Naive thymus-derived CD8-positive, alpha-beta T cell (primary cell): ENCODE measurements at regions not wholly inside any gene's neighbourhood (a gene's known extent, or its start where the extent isn't known, plus 50 kb on each side); places are given as distances from the start of the nearest gene placed in this dataset.

Experiments
- ATAC-seq, 2 donors: fragments of 150-1000 bp; cut with Tn5 transposase in 1 of 2; sonication (Bioruptor Pico), chemical (Tn5 transposase) in 1 of 2; 1 replicate in 1 of 2; 2 replicates in 1 of 2; pipeline ENCODE4 v1.10.0; 2021; ENCODE audit warnings: mild to moderate bottlenecking in 2 of 2, moderate library complexity in 2 of 2
- POLR2A ChIA-PET: fragments of 350-600 bp; sonication (Branson Sonifier 250); formaldehyde crosslinking; loops from one replicate; lab custom pipeline; 2021; ENCODE audit warnings: antibody characterized with exemption; lab: Charles Lee
- DNase-seq, 10 donors: peaks; one replicate each; pipeline versions ENCODE4 v3.0.0 to v3.0.0-alpha.2; 2020 to 2022
- H3K27ac Mint-ChIP-seq, 10 donors: one replicate each; pipeline ENCODE4 v1.8.0; 2020 to 2022; ENCODE audit warnings: mild to moderate bottlenecking in 10 of 10, mixed read lengths in 10 of 10, moderate library complexity in 4 of 10, inconsistent platforms in 1 of 10
- H3K27me3 Mint-ChIP-seq, 5 donors: one replicate each; pipeline ENCODE4 v1.8.0; 2021 to 2022; ENCODE audit warnings: mixed read lengths in 5 of 5
- H3K36me3 Mint-ChIP-seq, 3 donors: one replicate each; pipeline ENCODE4 v1.8.0; 2020 to 2022; ENCODE audit warnings: mixed read lengths in 3 of 3, mild to moderate bottlenecking in 2 of 3, inconsistent platforms in 1 of 3
- H3K4me1 Mint-ChIP-seq, 4 donors: one replicate each; pipeline ENCODE4 v1.8.0; 2021 to 2022; ENCODE audit warnings: mixed read lengths in 4 of 4
- H3K4me3 Mint-ChIP-seq, 10 donors: one replicate each; pipeline ENCODE4 v1.8.0; 2020 to 2022; ENCODE audit warnings: mild to moderate bottlenecking in 10 of 10, mixed read lengths in 10 of 10, moderate library complexity in 6 of 10, inconsistent platforms in 1 of 10
- H3K9me3 Mint-ChIP-seq, 9 donors: one replicate each; pipeline ENCODE4 v1.8.0; 2020 to 2022; ENCODE audit warnings: mixed read lengths in 9 of 9, mild to moderate bottlenecking in 3 of 9, inconsistent platforms in 1 of 9, moderate library complexity in 1 of 9

DNA sequence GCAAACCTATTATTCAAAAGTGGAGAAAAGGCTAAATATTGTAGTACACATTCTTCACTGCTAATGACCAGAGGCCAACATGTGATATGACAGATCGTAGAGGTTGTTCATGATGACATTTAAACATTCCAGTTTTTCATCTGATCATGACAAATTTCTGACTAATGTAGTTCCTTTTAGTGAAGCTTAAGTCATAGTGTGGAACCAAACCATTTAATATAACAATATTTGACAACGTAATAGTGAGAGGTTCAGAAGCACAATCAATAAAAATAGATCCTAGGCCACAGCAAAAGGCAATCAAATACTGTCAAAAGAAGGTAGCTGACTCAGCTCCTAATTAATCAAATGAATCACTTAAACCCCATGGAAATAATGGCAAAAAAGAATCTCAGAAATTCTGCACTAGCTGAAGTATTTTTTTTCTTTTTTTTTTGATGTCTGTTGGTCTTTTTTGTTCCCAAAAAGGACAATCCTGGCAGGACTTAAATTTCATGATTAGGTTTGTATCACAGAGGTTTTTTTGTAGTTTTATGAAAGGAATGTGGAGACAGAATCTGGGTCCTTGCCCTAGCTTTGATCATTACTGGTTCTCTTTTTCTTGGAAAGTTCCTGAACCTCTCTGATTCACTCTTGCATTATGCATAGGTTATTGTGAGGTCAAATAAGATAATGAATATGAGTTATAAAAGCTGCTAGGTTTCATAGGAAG lies 795.0 kb downstream of the DTWD2 start:
- Mint-ChIP-seq H3K27ac (no peak overlapping the region), H3K36me3 (no peaks in the 10 kb centered on the region), H3K4me1 (no peaks in the 10 kb centered on the region), H3K27me3 (no peaks in the 10 kb centered on the region), H3K4me3 (no peak overlapping the region), H3K9me3 (peaks cover 0 to 11% (median 0%) of the 10 kb centered on the region in 9 donors)
- no peak for DNase-seq
- ATAC-seq = no peak
- POLR2A ChIA-PET = no interaction called here

- ATAC-seq (no peak), DNase-seq (no peak)
- Mint-ChIP-seq H3K9me3 (peaks cover 0 to 17% (median 0%) of the 10 kb centered on the region in 9 donors), H3K27ac (no peak overlapping the region), H3K27me3 (no peaks in the 10 kb centered on the region), H3K4me3 (no peak overlapping the region), H3K36me3 (no peaks in the 10 kb centered on the region), H3K4me1 (no peaks in the 10 kb centered on the region)
- POLR2A ChIA-PET = no interaction called here
Observed at GRCh38 chr5:118185018-118185417, 803.3 kb downstream of the DTWD2 start.

DNA sequence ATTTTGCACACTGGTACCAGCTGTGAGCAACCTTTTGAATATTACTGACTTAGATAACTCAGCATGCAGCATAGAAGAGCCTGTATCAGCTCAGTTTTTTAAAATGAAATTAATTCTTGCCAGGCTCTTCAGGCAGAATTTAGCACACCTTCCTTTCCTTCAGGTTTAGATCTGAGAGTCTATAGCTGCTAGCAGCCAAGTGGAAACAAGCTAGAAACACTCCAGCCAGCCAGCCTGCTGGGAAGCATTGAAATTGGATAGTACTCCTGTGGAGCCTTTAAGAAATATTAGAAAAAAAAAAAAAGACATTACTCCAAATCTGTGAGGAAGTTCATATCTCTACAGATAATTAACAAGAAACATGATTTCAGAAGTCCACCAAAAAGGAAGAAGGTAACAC lies 812.2 kb downstream of the DTWD2 start:
- Mint-ChIP-seq H3K4me3 (no peak overlapping the region), H3K27me3 (no peaks in the 10 kb centered on the region), H3K4me1 (no peaks in the 10 kb centered on the region), H3K27ac (no peak overlapping the region), H3K36me3 (no peaks in the 10 kb centered on the region), H3K9me3 (peaks cover 0 to 17% (median 7%) of the 10 kb centered on the region in 9 donors)
- POLR2A ChIA-PET = no interaction called here
- DNase-seq (no peak), ATAC-seq (no peak)

GRCh38 chr5:118174671-118175070 lies 813.7 kb downstream of the DTWD2 start:
- ATAC-seq = no peak
- Mint-ChIP-seq H3K4me1 (no peaks in the 10 kb centered on the region), H3K4me3 (no peak overlapping the region), H3K9me3 (peaks cover 0 to 17% (median 7%) of the 10 kb centered on the region in 9 donors), H3K27ac (no peak overlapping the region), H3K36me3 (no peaks in the 10 kb centered on the region), H3K27me3 (no peaks in the 10 kb centered on the region)
- POLR2A ChIA-PET = no interaction called here
- DNase-seq = no peak

DNA sequence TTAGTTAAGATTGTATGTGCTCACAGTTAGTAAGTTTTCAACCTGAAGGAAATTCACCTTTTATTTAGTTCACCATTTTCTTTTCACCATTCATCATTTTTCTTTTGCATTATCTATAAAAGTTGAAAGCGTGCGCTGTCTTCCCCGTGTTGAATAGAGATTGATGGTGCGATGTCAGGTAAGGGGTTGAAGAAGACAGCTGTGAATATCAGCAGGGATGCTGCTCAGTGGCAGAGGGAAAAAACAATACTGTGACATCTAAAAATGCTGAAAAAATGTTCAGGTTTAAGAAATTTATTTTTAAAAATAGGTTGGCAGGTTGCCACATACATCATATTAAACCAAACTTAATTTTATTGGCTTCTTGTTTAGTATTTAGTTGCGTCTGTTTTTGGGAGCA lies 815.0 kb downstream of the DTWD2 start:
- H3K4me3 Mint-ChIP-seq = no peak overlapping the region
- no peak overlapping the region for H3K27ac Mint-ChIP-seq
- no peaks in the 10 kb centered on the region for H3K27me3 Mint-ChIP-seq
- no peaks in the 10 kb centered on the region for H3K4me1 Mint-ChIP-seq
- POLR2A ChIA-PET = no interaction called here
- ATAC-seq = no peak
- DNase-seq = no peak
- no peaks in the 10 kb centered on the region for H3K36me3 Mint-ChIP-seq
- H3K9me3 Mint-ChIP-seq = peaks cover 0 to 14% (median 5%) of the 10 kb centered on the region in 9 donors

- Mint-ChIP-seq H3K4me3 (no peak overlapping the region), H3K9me3 (peaks cover 0 to 38% (median 0%) of the 10 kb centered on the region in 9 donors), H3K27me3 (no peaks in the 10 kb centered on the region), H3K36me3 (no peaks in the 10 kb centered on the region), H3K4me1 (no peaks in the 10 kb centered on the region), H3K27ac (no peak overlapping the region)
- ATAC-seq (no peak), DNase-seq (no peak)
- POLR2A ChIA-PET = no interaction called here
Observed at GRCh38 chr5:118165619-118166018, 822.7 kb downstream of the DTWD2 start.

- H3K36me3 Mint-ChIP-seq = no peaks in the 10 kb centered on the region
- no peak overlapping the region for H3K4me3 Mint-ChIP-seq
- ATAC-seq (no peak), DNase-seq (no peak)
- no peaks in the 10 kb centered on the region for H3K4me1 Mint-ChIP-seq
- no peak overlapping the region for H3K27ac Mint-ChIP-seq
- POLR2A ChIA-PET = no interaction called here
- H3K9me3 Mint-ChIP-seq = peaks cover 0 to 22% (median 11%) of the 10 kb centered on the region in 9 donors
- no peaks in the 10 kb centered on the region for H3K27me3 Mint-ChIP-seq
Observed at GRCh38 chr5:118156181-118156580, 832.2 kb downstream of the DTWD2 start.

DNA sequence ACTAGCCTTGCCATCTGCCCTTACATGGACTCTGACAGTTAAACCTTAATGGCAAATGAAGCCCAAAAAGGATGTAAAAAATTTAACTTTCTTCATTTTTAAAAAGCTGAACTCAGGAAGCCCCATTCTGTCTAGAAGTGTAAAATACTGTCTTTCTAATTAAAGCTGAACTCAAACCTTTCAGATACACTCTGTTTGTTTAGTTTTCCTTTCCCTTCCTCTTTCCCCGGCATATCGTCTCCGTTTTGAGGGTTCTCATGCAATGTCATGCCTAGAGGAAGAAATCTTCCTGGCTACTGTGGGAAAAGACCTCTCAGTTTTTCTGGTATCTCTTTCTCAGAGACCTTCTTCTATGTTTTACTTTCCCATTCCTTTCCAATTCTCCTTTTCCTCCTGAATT lies 841.5 kb downstream of the DTWD2 start:
- peaks cover 4 to 15% (median 8%) of the 10 kb centered on the region in 9 donors for H3K9me3 Mint-ChIP-seq
- DNase-seq (no peak), ATAC-seq (no peak)
- H3K27ac Mint-ChIP-seq = no peak overlapping the region
- POLR2A ChIA-PET = no interaction called here
- no peaks in the 10 kb centered on the region for H3K4me1 Mint-ChIP-seq
- H3K27me3 Mint-ChIP-seq = no peaks in the 10 kb centered on the region
- no peak overlapping the region for H3K4me3 Mint-ChIP-seq
- H3K36me3 Mint-ChIP-seq = no peaks in the 10 kb centered on the region

- no peaks in the 10 kb centered on the region for H3K36me3 Mint-ChIP-seq
- peaks cover 0 to 24% (median 8%) of the 10 kb centered on the region in 9 donors for H3K9me3 Mint-ChIP-seq
Observed at GRCh38 chr5:118144540-118144939, 843.8 kb downstream of the DTWD2 start.

GRCh38 chr5:118139361-118139760 lies 849.0 kb downstream of the DTWD2 start:
- no peak overlapping the region for H3K27ac Mint-ChIP-seq

More at GRCh38 chr5:118144540-118144939, 843.8 kb downstream of the DTWD2 start:
- DNase-seq (no peak), ATAC-seq (no peak)
- Mint-ChIP-seq H3K27me3 (no peaks in the 10 kb centered on the region), H3K4me1 (no peaks in the 10 kb centered on the region), H3K4me3 (no peak overlapping the region), H3K27ac (no peak overlapping the region)
- POLR2A ChIA-PET = no interaction called here

GRCh38 chr5:118126159-118126558 lies 862.2 kb downstream of the DTWD2 start:
- no peak for DNase-seq
- H3K4me1 Mint-ChIP-seq = no peaks in the 10 kb centered on the region
- no peak for ATAC-seq
- no peaks in the 10 kb centered on the region for H3K36me3 Mint-ChIP-seq
- H3K27ac Mint-ChIP-seq = no peak overlapping the region
- H3K27me3 Mint-ChIP-seq = no peaks in the 10 kb centered on the region
- no peak overlapping the region for H3K4me3 Mint-ChIP-seq
- POLR2A ChIA-PET = no interaction called here
- H3K9me3 Mint-ChIP-seq = peaks cover 0 to 25% (median 7%) of the 10 kb centered on the region in 9 donors

More at GRCh38 chr5:118139361-118139760, 849.0 kb downstream of the DTWD2 start:
- Mint-ChIP-seq H3K27me3 (no peaks in the 10 kb centered on the region), H3K9me3 (peaks cover 0 to 12% (median 3%) of the 10 kb centered on the region in 9 donors), H3K4me1 (no peaks in the 10 kb centered on the region), H3K4me3 (no peak overlapping the region), H3K36me3 (no peaks in the 10 kb centered on the region)
- ATAC-seq = no peak
- DNase-seq = no peak
- POLR2A ChIA-PET = no interaction called here

GRCh38 chr5:118125687-118126086 lies 862.7 kb downstream of the DTWD2 start:
- Mint-ChIP-seq H3K27me3 (no peaks in the 10 kb centered on the region), H3K9me3 (peaks cover 0 to 30% (median 7%) of the 10 kb centered on the region in 9 donors), H3K27ac (no peak overlapping the region), H3K4me3 (no peak overlapping the region), H3K36me3 (no peaks in the 10 kb centered on the region), H3K4me1 (no peaks in the 10 kb centered on the region)
- DNase-seq (no peak), ATAC-seq (no peak)
- POLR2A ChIA-PET = no interaction called here

DNA sequence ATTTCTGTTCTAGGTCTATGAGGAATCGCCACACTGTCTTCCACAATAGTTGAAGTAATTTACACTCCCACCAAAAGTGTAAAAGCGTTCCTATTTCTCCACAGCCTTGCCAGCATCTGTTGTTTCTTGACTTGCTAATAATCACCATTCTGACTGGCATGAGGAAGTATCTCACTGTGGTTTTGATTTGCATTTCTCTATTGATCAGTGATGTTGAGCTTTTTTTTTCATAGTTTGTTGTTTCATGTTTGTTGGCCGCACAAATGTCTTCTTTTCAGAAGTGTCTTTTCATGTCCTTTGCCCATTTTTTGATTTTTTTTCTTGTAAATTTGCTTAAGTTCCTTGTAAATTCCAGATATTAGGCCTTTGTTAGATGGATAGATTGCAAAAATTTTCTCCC lies 867.1 kb downstream of the DTWD2 start:
- Mint-ChIP-seq H3K36me3 (no peaks in the 10 kb centered on the region), H3K4me1 (no peaks in the 10 kb centered on the region), H3K4me3 (no peak overlapping the region), H3K27ac (no peak overlapping the region), H3K27me3 (no peaks in the 10 kb centered on the region), H3K9me3 (peaks cover 0 to 38% (median 5%) of the 10 kb centered on the region in 9 donors)
- ATAC-seq (no peak), DNase-seq (no peak)
- POLR2A ChIA-PET = no interaction called here

- H3K9me3 Mint-ChIP-seq = peaks cover 0 to 30% (median 3%) of the 10 kb centered on the region in 9 donors
- H3K36me3 Mint-ChIP-seq = no peaks in the 10 kb centered on the region
- no peak overlapping the region for H3K27ac Mint-ChIP-seq
- ATAC-seq (no peak), DNase-seq (no peak)
- no peaks in the 10 kb centered on the region for H3K4me1 Mint-ChIP-seq
- no peaks in the 10 kb centered on the region for H3K27me3 Mint-ChIP-seq
- POLR2A ChIA-PET = no interaction called here
- no peak overlapping the region for H3K4me3 Mint-ChIP-seq
Observed at GRCh38 chr5:118115791-118116190, 872.6 kb downstream of the DTWD2 start.
